CD4-positive, alpha-beta T cell treated with Interleukin-12 subunit alpha and Interleukin-12 subunit beta, for 1 hour (primary cell): ENCODE measurements at regions not wholly inside any gene's neighbourhood (a gene's known extent, or its start where the extent isn't known, plus 50 kb on each side); places are given as distances from the start of the nearest gene placed in this dataset.
"Not testable (repeated sequence)": the region's sequence is repeated elsewhere in the genome, so short reads cannot be mapped to it uniquely, and the experiment has no call there.

ENCODE experiments used
- DNase-seq: peaks from one replicate; pipeline ENCODE4 v3.0.0-alpha.2; 2020

DNA sequence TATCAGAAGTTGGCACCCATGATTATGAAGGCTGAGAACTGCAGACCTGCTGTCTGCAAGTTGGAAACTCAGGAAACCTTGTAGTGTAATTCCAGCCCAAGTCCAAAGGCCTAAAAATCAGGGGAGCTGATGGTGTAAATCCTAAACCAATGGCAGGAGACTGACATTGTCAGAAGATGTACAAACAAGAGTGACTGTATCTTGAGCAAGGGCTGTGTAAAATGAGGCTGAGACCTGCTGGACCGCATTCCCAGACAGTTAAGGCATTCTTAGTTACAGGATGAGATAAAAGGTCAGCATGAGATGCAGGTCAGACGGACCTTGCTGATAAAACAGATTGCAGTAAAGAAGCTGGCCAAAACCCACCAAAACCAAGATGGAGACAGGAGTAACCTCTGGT is 147.7 kb downstream of the COG6 start:
- no peak for DNase-seq

- DNase-seq = no peak
Observed at GRCh38 chr13:39803851-39804250, 148.4 kb downstream of the COG6 start.

GRCh38 chr13:39804332-39805210 is 149.1 kb downstream of the COG6 start:
- DNase-seq = no peak

DNA sequence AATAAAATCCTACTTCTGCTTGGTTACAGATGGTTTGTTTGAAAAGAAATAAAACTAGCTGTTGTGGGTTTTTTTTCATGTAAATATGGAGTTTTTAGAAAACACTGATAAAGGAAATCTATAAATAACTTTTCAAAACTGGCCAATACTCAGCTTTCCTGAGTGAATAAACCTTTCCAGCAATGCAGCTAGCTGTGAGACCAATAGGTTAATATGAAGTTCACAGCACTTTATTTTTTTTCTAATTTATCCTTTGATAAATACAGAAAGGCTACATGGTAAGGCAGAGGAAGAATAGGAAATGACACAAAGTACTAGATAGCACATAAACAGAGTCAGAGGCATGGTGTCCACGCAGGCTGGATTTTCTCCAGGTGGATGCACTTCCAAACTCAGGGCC is 154.0 kb downstream of the COG6 start:
- DNase-seq = no peak

- DNase-seq = no peak
Observed at GRCh38 chr13:39810091-39810877, 154.8 kb downstream of the COG6 start.

GRCh38 chr13:39811051-39811450 is 155.6 kb downstream of the COG6 start:
- DNase-seq = no peak

GRCh38 chr13:39811696-39812095 is 156.2 kb downstream of the COG6 start:
- DNase-seq = no peak

DNA sequence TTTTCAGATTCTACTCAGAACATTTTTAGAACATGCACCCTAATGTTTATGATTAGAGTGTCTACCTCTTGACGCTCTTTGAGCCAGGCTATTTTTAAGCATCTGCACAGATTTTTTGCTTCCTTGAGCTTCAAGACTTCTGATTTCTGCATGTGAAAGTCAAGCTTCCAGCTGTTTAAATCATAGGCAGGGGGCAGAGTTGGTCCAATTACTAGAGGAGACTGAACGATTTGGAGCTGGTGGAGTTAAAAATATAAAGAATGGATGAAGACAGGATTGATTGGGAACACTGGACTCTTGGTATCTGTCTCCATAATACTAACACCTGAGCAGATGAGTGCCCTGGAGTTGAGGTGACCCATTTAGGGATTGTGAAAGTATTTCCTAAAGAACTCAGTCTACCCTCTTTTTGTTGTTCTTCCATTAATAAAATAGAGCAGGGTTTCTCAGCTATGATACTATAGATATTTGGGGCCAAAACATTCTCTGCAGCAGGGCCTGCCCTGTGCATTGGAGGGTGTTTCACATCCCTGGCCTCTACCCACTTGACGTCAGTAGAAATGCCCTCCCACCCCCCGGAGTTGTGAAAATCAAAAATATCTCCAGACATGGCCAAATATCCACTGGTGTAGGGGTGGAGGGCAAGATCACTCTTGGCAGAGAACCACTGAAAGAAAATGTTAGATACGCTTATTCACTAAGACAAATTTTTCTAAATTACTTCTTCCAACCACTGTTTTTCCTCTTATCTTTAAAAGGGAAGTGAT is 160.1 kb downstream of the COG6 start:
- no peak for DNase-seq

GRCh38 chr13:39816936-39817335 is 161.5 kb downstream of the COG6 start:
- DNase-seq = no peak

GRCh38 chr13:39818953-39819352 is 163.5 kb downstream of the COG6 start:
- no peak for DNase-seq

DNA sequence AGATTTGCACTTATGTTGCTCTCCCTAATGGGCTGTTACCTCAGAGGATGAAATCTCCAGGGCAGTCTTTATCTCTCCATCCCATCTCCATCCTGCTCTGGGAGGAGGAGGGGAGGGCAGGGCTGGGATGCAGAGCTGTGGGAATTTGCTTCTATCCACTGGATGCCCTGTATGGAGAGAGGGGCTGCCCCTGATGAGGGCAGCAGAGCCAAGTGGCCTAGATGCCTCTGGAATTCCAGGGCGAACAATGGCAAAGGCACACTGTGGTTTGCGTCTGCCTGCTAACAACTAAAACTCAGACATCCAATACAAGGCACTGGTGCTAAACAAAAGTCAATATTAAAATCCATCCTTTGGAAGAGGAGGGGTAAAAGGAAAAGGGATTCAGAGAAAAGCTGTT is 165.1 kb downstream of the COG6 start:
- DNase-seq = no peak

- no peak for DNase-seq
Observed at GRCh38 chr13:39821977-39822376, 166.5 kb downstream of the COG6 start.

DNA sequence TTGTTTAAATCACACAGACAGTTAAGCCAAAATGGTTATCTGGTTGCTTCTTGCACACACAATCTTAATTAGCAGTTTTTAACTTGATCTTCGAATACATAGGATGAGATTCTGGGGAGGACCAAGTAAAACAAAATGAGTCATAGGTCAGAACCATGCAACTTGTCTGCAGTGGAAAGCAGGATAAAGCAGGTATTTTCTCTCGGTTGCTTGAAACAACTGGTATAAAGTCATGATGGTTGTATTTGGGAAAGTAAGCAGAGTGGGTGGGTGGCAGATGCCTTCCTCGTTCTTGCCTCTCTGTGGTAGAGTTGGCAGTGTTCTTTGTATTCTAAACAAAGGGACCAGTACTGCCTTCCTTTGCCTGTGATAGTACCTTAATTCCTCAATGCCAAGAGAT is 167.0 kb downstream of the COG6 start:
- DNase-seq = no peak

- DNase-seq = no peak
Observed at GRCh38 chr13:39823063-39823713, 167.7 kb downstream of the COG6 start.

- DNase-seq = no peak
Observed at GRCh38 chr13:39825886-39826285, 170.4 kb downstream of the COG6 start.

- no peak for DNase-seq
Observed at GRCh38 chr13:39835253-39835652, 179.8 kb downstream of the COG6 start.

- DNase-seq = no peak
Observed at GRCh38 chr13:39836038-39836437, 180.6 kb downstream of the COG6 start.

GRCh38 chr13:39837866-39838265 is 182.4 kb downstream of the COG6 start:
- DNase-seq = not testable (repeated sequence)

GRCh38 chr13:39840201-39840600 is 184.7 kb downstream of the COG6 start:
- DNase-seq = no peak

DNA sequence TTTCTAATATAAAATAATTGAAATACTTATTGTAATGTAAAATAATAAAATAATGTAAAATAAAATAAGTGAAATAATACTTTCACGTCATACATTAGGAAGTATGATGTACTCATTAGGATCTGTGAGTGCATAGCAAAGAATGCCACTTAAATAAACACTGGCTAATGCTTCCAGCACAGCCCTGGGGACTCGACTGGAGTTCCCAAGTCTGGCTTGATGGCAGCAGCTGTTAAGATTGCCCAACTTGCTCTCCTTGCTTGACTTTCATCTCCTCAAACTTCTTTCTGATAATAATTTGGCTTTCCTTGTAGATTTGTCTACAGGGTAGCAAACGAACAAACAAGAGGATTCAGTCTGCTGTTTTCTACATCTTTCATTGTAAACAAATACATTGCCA is 191.9 kb downstream of the COG6 start:
- DNase-seq = no peak

- no peak for DNase-seq
Observed at GRCh38 chr13:39855236-39855635, 199.8 kb downstream of the COG6 start.

DNA sequence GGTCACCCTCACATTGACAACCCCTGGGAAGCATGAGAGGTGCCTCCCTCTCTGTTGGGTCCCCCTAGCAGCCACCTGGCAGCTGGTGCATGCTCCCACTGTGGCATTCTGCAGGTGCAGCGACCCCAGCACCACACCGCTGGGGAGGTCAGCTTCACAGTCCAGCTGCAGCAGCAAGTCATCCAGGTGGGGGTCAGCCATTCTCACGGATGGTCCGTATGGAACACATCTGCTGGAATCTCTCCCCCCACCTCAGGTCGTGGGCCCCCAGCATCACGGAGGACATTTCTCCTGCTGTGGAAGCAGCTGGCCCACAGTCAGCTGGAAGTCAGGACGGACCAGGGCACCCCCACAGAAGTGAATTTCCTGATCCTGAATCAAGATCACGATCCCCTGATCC is 201.3 kb downstream of the COG6 start:
- no peak for DNase-seq

GRCh38 chr13:39858794-39859193 is 203.3 kb downstream of the COG6 start:
- DNase-seq = no peak
